Activated CD8-positive, alpha-beta memory T cell treated with anti-CD3 and anti-CD28 coated beads, Interleukin-2, amount 10 ng/mL, durations not matched to agents 7 days and 5 days (primary cell): ENCODE measurements at regions not wholly inside any gene's neighbourhood (a gene's known extent, or its start where the extent isn't known, plus 50 kb on each side); places are given as distances from the start of the nearest gene placed in this dataset.

Experiments
- ATAC-seq: fragments of 150-1000 bp; cut with Tn5 transposase; one replicate; pipeline ENCODE4 v1.10.0; 2021; ENCODE audit warnings: moderate library complexity
- CTCF ChIA-PET: fragments of 350-600 bp; sonication (Branson Sonifier 250); formaldehyde crosslinking; loops from one replicate; lab custom pipeline; 2021; ENCODE audit warnings: antibody characterized with exemption; lab: Charles Lee
- DNase-seq: peaks from one replicate; pipeline ENCODE4 v3.0.0-alpha.2; 2020
- H3K27ac Mint-ChIP-seq: one replicate; pipeline ENCODE4 v1.8.0; 2021; ENCODE audit warnings: mild to moderate bottlenecking, mixed read lengths
- H3K27me3 Mint-ChIP-seq: one replicate; pipeline ENCODE4 v1.8.0; 2021; ENCODE audit warnings: mixed read lengths
- H3K36me3 Mint-ChIP-seq: one replicate; pipeline ENCODE4 v1.8.0; 2021; ENCODE audit warnings: mild to moderate bottlenecking, mixed read lengths
- H3K4me1 Mint-ChIP-seq: one replicate; pipeline ENCODE4 v1.8.0; 2021; ENCODE audit warnings: mixed read lengths
- H3K4me3 Mint-ChIP-seq: one replicate; pipeline ENCODE4 v1.8.0; 2021; ENCODE audit warnings: mild to moderate bottlenecking, moderate library complexity, mixed read lengths
- H3K9me3 Mint-ChIP-seq: one replicate; pipeline ENCODE4 v1.8.0; 2022; ENCODE audit warnings: low read depth, mixed read lengths

DNA sequence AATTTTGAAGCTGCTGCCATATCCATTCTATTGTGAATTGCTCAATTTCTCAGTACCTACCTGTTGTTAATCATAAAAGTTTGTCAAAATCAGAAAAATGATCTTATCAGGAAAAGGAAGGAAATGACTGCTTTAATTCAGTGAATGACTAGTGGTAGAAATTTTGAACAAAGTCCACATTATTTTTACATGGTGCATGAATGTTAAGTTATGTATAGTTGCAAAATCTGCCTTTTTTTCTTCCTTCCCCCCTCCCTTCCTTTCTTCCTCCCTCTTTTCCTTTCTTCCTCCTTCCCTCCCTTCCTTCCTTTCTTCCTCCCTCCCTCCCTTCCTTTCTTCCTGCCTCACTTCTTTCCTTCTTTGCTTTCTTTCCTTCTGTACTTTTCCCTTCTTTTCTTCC lies 127.1 kb upstream of the TSHZ2 start:
- no peak for ATAC-seq
- Mint-ChIP-seq H3K4me1 (no peaks in the 10 kb centered on the region), H3K9me3 (no peaks in the 10 kb centered on the region), H3K4me3 (no peak overlapping the region), H3K27me3 (no peaks in the 10 kb centered on the region), H3K36me3 (no peaks in the 10 kb centered on the region), H3K27ac (no peak overlapping the region)
- CTCF ChIA-PET, result no interaction called here
- no peak for DNase-seq

DNA sequence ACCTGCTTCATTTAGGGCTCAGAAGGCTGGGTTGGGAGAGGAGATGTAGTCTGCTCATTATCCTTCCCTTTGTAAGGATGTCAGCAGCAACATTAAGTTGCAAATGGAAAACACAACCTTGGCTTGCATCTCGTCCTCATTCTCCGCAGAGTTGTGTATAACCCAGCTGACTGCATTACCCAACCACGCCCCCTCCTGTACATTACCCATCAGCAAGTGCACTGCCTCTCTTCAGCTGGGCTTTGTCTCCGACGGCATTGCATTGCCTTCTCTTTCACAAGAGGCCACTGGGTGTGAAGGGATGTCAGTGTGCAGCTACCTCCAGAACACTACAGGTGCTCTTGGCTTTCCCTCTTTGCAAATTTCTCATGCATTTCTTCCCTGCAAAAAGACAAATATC lies 128.7 kb upstream of the TSHZ2 start:
- no peaks in the 10 kb centered on the region for H3K36me3 Mint-ChIP-seq
- no peak for ATAC-seq
- H3K27ac Mint-ChIP-seq, result no peak overlapping the region
- no peaks in the 10 kb centered on the region for H3K9me3 Mint-ChIP-seq
- H3K4me1 Mint-ChIP-seq, result no peaks in the 10 kb centered on the region
- CTCF ChIA-PET, result no interaction called here
- H3K27me3 Mint-ChIP-seq, result no peaks in the 10 kb centered on the region
- no peak for DNase-seq
- no peak overlapping the region for H3K4me3 Mint-ChIP-seq

DNA sequence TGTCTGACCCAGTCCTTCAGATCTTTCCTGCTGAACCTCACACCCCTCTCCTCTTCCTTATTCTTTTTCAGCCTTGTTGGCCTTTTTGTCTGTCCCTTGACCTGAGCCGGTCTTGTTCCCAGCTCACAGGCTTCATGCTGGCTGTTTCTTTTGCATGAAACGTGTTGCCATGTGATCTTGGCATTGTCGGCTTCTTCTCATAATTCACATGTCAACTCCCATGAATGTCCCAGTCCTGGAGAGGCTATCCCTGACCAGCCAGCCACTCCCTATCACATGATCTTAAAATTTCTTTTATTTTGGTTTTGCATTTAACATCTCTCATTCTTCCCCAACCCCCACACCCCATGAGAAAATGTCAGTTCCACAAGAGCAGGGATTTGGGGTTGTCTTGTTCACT lies 131.2 kb upstream of the TSHZ2 start:
- ATAC-seq, result no peak
- peaks cover 2% of the 10 kb centered on the region for H3K27me3 Mint-ChIP-seq
- no peaks in the 10 kb centered on the region for H3K36me3 Mint-ChIP-seq
- H3K9me3 Mint-ChIP-seq, result no peaks in the 10 kb centered on the region
- no peak for DNase-seq
- H3K4me3 Mint-ChIP-seq, result no peak overlapping the region
- H3K4me1 Mint-ChIP-seq, result no peaks in the 10 kb centered on the region
- no peak overlapping the region for H3K27ac Mint-ChIP-seq
- CTCF ChIA-PET, result no interaction called here

DNA sequence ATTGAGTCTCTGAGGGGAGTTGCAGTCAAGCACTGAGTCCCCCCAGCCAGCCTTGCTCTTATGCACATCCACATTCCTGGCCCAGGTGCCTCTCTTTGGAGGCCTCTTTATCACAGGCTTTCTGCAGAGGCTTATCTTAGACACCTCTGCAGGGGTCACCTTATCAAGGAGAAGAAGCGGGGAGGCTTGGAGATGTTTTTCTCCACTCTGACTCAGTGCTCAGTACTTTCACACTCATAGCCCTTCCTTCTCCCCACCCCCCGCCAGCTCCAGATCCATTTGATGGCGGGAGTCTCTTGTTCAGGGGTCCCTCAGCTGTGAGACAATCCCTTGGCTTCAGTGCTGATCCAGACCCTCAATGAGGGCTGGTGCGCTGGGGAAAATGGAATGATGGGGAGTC lies 132.1 kb upstream of the TSHZ2 start:
- no peak for ATAC-seq
- Mint-ChIP-seq H3K36me3 (no peaks in the 10 kb centered on the region), H3K4me3 (no peak overlapping the region), H3K27me3 (peaks cover 2% of the 10 kb centered on the region), H3K27ac (no peak overlapping the region), H3K9me3 (no peaks in the 10 kb centered on the region), H3K4me1 (no peaks in the 10 kb centered on the region)
- no peak for DNase-seq
- CTCF ChIA-PET, result no interaction called here

DNA sequence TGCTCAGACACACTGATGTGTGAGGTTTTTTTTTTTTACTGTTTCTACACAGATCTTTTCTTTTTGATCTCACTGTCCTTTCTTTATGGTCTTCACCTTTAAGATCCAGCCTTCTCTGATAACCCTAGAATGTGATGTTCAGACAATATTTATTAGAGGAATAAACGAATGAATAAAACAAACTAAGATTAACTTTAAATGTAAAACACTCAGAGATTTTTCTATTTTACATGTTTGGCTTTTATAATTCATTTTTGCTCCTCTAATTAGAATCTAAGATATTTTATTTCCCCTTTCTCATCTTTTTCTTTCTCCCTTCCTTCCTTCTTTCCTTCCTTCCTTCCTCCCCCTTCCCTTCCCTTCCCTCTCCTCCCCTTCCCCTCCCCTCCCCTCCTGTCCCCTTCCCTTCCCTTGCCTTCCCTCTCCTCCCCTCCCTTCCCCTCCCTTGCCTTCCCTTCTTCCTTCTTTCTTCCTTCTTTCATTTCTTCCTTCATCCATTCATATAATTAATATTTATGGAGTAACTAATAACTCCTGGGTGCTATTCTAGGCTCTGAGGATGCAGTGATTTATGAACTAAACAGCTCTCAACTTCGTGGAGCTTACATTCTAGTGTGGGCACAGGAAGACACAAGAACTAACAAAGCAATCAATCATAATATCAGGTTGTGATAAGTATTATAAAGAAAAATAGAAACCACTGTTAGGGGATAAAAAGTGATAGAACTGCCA lies 133.5 kb upstream of the TSHZ2 start:
- Mint-ChIP-seq H3K27ac (no peak overlapping the region), H3K4me3 (no peak overlapping the region), H3K27me3 (peaks cover 2% of the 10 kb centered on the region), H3K36me3 (no peaks in the 10 kb centered on the region), H3K4me1 (no peaks in the 10 kb centered on the region), H3K9me3 (no peaks in the 10 kb centered on the region)
- CTCF ChIA-PET, result no interaction called here
- DNase-seq (no peak), ATAC-seq (no peak)

DNA sequence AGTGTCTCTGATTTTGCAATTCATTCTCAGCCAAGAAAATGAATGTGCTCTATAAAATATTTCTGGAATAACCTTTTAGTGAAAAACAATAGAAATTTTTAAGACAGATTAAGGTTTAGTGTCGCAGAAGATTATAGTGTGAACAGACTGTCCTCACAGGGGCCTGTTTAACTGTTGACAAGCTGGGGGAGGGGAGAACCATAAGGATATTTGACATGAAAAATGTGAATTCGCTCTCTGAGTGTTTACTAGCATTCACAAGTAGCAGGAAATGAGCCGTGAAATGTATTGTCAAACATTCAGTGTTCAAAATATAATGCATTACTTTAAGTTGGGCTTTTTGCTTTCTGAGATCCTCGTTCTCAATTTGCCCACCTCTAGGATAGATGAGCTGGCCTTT lies 134.8 kb upstream of the TSHZ2 start:
- Mint-ChIP-seq H3K4me1 (no peaks in the 10 kb centered on the region), H3K27me3 (peaks cover 2% of the 10 kb centered on the region), H3K36me3 (no peaks in the 10 kb centered on the region), H3K9me3 (no peaks in the 10 kb centered on the region), H3K27ac (no peak overlapping the region), H3K4me3 (no peak overlapping the region)
- ATAC-seq (no peak), DNase-seq (no peak)
- CTCF ChIA-PET, result no interaction called here

DNA sequence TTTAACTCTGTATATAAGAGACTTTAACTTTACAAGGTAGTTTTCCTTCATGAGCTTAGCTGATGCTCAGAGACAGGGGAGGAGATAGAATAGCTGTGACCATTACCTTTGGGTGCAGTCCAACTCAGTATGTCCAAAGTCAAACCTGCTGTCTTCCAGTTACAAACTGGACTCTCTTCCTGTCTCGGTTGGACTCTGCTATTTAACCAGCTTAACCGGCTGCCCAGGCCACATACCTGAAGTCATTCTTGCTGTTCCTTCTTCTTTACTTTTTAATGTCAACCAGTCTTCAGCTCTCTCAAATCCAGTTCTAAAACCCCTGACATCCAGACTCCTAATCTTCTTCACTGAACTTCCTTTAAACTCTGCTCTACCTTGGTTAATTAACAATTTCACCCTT lies 138.3 kb upstream of the TSHZ2 start:
- no peaks in the 10 kb centered on the region for H3K9me3 Mint-ChIP-seq
- ATAC-seq, result no peak
- H3K36me3 Mint-ChIP-seq, result no peaks in the 10 kb centered on the region
- H3K4me3 Mint-ChIP-seq, result no peak overlapping the region
- no peak overlapping the region for H3K27ac Mint-ChIP-seq
- no peak for DNase-seq
- CTCF ChIA-PET, result no interaction called here
- peaks cover 2% of the 10 kb centered on the region for H3K27me3 Mint-ChIP-seq
- no peaks in the 10 kb centered on the region for H3K4me1 Mint-ChIP-seq

DNA sequence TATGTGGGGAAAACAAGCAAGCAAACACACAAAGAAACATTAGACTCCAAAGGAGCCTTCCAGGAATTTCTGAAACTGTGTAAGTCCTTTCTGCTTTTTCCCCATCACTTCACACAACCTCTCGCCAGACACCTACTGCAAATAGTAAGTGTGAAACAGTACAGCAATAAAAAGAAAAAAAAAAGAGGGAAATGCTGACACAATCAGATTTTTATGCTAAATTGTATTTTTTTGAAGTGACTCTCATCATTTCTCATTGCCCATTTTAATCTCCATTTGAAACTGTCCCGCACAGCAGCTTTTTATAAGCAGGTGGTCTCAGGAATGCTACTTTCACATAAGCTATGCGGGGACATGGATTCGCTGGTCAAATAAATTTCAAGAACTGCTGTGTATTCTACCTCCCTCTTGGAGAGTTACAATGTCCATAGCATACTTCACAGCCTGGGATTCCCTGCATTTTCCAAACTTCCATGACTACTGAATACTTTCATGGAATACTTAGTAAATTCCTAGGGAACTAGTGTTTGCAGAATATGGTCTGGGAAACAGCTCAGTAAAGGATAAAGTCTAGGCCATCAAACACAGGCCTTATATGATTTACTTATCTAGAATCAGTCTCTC lies 139.9 kb upstream of the TSHZ2 start:
- ATAC-seq (no peak), DNase-seq (no peak)
- H3K27me3 Mint-ChIP-seq, result no peaks in the 10 kb centered on the region
- H3K9me3 Mint-ChIP-seq, result no peaks in the 10 kb centered on the region
- no peak overlapping the region for H3K4me3 Mint-ChIP-seq
- no peaks in the 10 kb centered on the region for H3K36me3 Mint-ChIP-seq
- CTCF ChIA-PET, result interaction anchor here (0.5 kb wide), 1 partner anchor 374 kb away, joined by 4 read pairs; no protein-coding TSS in a partner anchor
- no peaks in the 10 kb centered on the region for H3K4me1 Mint-ChIP-seq
- no peak overlapping the region for H3K27ac Mint-ChIP-seq

DNA sequence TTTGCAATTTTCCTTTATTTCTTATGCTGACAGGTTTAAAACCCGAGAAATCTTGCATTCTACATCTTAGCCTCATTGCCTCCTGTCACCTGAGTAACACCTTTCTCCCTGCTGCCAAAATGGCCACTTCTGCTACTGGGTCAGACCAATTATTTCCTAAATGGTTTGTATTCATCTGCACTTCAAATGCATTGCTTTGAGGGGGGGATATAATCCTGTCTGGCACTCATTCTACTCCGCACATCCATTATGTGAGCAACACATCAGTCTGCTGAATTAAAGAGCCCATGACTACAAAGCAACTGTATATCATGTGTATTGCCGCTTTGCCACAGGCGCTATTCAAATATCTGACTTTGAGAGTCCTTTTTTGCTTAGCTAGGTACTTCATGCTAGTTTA lies 141.6 kb upstream of the TSHZ2 start:
- no peak overlapping the region for H3K27ac Mint-ChIP-seq
- no peaks in the 10 kb centered on the region for H3K4me1 Mint-ChIP-seq
- ATAC-seq, result no peak
- no peak for DNase-seq
- no peak overlapping the region for H3K4me3 Mint-ChIP-seq
- H3K9me3 Mint-ChIP-seq, result no peaks in the 10 kb centered on the region
- H3K27me3 Mint-ChIP-seq, result no peaks in the 10 kb centered on the region
- H3K36me3 Mint-ChIP-seq, result no peaks in the 10 kb centered on the region
- CTCF ChIA-PET, result no interaction called here

DNA sequence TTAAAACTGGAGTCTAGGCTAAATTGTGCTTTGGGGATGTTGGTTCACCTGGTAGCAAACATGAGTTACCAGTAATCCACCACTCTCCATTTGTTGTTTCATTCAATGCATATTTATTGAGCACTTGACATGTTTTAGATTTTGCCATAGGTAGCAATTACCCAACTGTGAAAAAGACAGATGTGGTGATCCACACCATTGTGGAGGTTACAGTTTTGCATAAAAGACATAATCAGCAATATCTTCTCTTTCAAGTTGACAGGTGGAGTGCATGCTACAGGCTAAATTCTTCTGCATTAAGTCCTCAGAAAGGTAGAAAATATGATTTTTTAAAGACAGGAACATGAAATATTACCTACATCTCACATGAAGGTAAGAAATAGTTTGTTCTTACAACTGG lies 143.0 kb upstream of the TSHZ2 start:
- Mint-ChIP-seq H3K9me3 (no peaks in the 10 kb centered on the region), H3K27me3 (no peaks in the 10 kb centered on the region), H3K27ac (no peak overlapping the region), H3K4me3 (no peak overlapping the region), H3K4me1 (no peaks in the 10 kb centered on the region), H3K36me3 (no peaks in the 10 kb centered on the region)
- CTCF ChIA-PET, result no interaction called here
- no peak for DNase-seq
- ATAC-seq, result no peak

DNA sequence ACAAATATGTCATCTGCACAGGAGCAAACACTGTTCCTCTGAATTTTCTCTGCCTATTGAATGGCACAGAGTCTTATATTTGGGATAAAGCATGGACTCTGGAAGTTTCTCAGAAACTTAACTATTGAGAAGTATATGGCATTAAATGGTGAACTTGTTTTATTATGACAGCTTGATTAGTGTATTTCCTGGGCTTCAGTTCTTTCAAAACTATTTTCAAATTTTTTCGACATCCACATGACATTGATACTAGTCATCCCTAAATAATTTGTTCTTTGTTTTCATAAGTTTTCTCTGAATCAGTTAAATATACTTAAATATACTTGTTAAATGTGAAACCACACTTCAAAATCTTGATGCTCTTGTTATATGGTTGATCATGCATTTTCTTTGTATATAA lies 144.0 kb upstream of the TSHZ2 start:
- CTCF ChIA-PET, result no interaction called here
- Mint-ChIP-seq H3K36me3 (no peaks in the 10 kb centered on the region), H3K4me1 (no peaks in the 10 kb centered on the region), H3K4me3 (no peak overlapping the region), H3K27me3 (no peaks in the 10 kb centered on the region), H3K9me3 (no peaks in the 10 kb centered on the region), H3K27ac (no peak overlapping the region)
- ATAC-seq (no peak), DNase-seq (no peak)

DNA sequence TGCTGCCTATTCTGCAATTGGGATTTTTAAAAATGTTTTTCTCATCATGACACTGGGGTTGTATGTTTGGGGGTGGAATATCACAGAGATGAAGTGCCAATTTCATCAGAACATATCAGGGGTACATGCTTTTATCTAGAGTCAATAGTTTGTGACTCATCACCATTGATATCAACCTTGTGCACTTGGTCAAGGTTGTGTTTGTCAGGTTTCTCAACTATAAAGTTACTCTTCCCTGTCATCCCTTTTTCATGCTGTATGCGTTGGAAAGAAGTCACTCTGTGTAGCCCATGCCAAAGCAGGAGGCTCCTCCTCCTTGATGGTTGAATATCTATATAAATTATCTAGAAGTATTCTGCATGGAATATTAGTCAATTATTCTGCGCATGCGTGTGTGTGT lies 145.4 kb upstream of the TSHZ2 start:
- H3K9me3 Mint-ChIP-seq, result no peaks in the 10 kb centered on the region
- no peak for ATAC-seq

DNA sequence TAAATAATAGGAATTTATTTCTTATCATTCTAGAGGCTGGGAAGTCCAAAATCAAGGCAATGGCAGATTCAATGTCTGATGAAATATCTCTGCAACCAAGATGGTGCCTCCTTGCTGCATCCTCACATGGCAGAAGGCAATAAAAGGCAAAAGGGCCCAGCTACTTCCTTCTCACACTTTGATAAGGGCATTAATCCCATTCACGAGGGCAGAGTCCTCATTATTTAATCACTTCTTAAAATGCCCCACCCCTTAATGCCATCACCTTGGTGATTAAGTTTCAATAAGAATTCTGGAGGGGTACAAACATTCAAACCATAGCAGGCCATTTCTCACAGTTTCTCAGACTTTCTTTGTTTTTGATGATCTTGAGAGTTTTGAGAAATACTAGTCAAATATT lies 145.8 kb upstream of the TSHZ2 start:
- Mint-ChIP-seq H3K36me3 (no peaks in the 10 kb centered on the region), H3K9me3 (no peaks in the 10 kb centered on the region), H3K27me3 (peaks cover 3% of the 10 kb centered on the region), H3K27ac (no peak overlapping the region), H3K4me1 (no peaks in the 10 kb centered on the region), H3K4me3 (no peak overlapping the region)
- no peak for ATAC-seq
- no peak for DNase-seq
- CTCF ChIA-PET, result no interaction called here

More for the DNA sequence above, 145.4 kb upstream of the TSHZ2 start:
- CTCF ChIA-PET, result no interaction called here
- DNase-seq, result no peak
- Mint-ChIP-seq H3K4me3 (no peak overlapping the region), H3K27ac (no peak overlapping the region), H3K4me1 (no peaks in the 10 kb centered on the region), H3K36me3 (no peaks in the 10 kb centered on the region), H3K27me3 (peaks cover 3% of the 10 kb centered on the region)

DNA sequence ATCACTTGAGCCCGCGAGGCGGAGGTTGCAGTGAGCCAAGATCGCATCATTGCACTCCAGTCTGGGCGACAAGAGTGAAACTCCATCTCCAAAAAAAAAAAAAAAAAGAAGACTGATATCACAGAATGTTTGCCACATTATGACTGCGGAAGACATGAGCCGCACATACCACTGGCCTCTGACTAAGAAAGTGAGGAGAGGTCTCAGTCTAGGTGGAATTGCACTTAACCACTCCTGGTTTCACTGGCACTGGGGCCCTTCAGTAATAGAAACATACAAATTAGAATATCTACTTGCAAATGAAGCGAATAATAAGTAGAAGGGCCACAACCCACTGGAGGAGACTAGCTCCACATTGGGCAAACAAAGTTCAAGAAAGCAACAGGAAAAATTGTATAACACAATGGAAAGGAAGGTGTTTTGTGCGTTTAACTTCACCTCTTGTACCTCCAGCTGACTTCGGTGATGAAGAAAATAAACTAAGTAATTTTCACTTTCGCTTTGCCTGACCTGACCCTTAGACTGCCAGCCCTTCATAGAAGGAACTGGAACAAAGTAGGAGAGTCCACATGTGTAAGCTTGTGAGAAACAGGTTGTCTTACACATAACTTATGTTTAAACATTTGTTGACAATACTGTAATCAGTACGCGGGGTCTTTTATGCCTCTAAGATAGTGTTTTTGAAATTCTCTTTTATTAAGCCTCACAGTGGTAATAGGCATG lies 147.5 kb upstream of the TSHZ2 start:
- Mint-ChIP-seq H3K4me3 (no peak overlapping the region), H3K27me3 (peaks cover 3% of the 10 kb centered on the region), H3K36me3 (no peaks in the 10 kb centered on the region), H3K9me3 (no peaks in the 10 kb centered on the region), H3K27ac (no peak overlapping the region), H3K4me1 (no peaks in the 10 kb centered on the region)
- CTCF ChIA-PET, result no interaction called here
- ATAC-seq, result no peak
- no peak for DNase-seq
